ENCODE measurements at regions not wholly inside any gene's neighbourhood (a gene's known extent, or its start where the extent isn't known, plus 50 kb on each side); places are given as distances from the start of the nearest gene placed in this dataset.

DNA sequence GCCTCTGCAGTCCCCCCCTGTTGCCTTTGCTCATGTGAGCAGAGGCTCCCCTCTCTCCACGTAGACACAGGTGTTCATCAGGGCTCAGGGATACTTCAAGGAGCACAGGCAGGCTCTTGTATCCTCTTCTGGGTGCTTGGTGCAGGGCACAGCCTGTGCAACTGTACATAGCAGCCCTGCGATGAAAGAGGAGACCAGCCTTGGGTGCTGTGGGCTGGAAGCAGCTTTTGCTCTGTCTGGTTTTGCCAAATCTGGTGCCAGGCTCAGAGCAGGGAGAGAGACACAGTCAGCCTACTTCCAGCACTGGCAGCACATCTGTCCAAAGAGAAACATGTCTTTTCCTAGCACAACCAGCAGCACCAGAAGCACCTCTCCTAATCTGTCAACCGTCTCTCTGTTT, 132.1 kb downstream of the ETS2 start:
- DNase-seq (ENCODE audit: low spot score, unreplicated experiment), result no peak
- no peaks in the 10 kb centered on the region for H3K9me3 Mint-ChIP-seq (ENCODE audit: low read depth)
- H3K4me3 Mint-ChIP-seq (ENCODE audit: low read depth), result no peak overlapping the region
- peaks cover 10% of the 10 kb centered on the region for H3K27me3 Mint-ChIP-seq
- no peaks in the 10 kb centered on the region for H3K36me3 Mint-ChIP-seq (ENCODE audit: insufficient read depth)
- H3K4me1 Mint-ChIP-seq (ENCODE audit: low read depth), result peaks cover 2% of the 10 kb centered on the region
- TF ChIP-seq, protein P1, sequence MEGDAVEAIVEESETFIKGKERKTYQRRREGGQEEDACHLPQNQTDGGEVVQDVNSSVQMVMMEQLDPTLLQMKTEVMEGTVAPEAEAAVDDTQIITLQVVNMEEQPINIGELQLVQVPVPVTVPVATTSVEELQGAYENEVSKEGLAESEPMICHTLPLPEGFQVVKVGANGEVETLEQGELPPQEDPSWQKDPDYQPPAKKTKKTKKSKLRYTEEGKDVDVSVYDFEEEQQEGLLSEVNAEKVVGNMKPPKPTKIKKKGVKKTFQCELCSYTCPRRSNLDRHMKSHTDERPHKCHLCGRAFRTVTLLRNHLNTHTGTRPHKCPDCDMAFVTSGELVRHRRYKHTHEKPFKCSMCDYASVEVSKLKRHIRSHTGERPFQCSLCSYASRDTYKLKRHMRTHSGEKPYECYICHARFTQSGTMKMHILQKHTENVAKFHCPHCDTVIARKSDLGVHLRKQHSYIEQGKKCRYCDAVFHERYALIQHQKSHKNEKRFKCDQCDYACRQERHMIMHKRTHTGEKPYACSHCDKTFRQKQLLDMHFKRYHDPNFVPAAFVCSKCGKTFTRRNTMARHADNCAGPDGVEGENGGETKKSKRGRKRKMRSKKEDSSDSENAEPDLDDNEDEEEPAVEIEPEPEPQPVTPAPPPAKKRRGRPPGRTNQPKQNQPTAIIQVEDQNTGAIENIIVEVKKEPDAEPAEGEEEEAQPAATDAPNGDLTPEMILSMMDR (IDR thresholded peaks at IDR 0.05; ENCODE audit: unreplicated experiment), result no peak
- H3K27ac Mint-ChIP-seq, result no peak overlapping the region

DNA sequence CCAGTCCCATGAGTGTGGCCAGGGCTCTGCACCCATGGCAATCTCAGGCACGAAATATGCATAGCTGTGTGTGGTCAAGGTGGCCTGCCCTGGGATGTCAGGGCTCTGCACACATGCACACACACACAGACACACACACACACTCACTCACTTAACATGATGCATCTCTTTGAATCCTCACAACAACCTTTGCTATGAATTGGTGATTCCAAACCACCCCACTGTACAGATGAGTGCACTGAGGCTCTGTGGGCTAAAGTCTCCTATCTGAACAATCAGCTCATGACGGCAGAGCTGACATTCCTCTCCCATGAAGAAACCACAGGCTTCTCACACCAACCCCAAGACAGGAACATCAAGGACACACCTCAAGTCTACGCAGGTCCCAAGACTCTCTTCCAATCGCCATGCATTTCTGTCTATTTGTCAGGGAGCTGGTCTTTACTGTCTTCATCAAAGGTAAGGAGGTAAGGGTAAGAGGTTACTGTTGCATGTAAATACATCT, 131.6 kb downstream of the ETS2 start:
- DNase-seq (ENCODE audit: low spot score, unreplicated experiment), result no peak
- TF ChIP-seq, protein P1 (IDR thresholded peaks at IDR 0.05; ENCODE audit: unreplicated experiment), result no peak
- Mint-ChIP-seq H3K9me3 (ENCODE audit: low read depth) (no peaks in the 10 kb centered on the region), H3K27ac (no peak overlapping the region), H3K4me3 (ENCODE audit: low read depth) (no peak overlapping the region), H3K27me3 (peaks cover 10% of the 10 kb centered on the region), H3K36me3 (ENCODE audit: insufficient read depth) (no peaks in the 10 kb centered on the region), H3K4me1 (ENCODE audit: low read depth) (peaks cover 1% of the 10 kb centered on the region)

DNA sequence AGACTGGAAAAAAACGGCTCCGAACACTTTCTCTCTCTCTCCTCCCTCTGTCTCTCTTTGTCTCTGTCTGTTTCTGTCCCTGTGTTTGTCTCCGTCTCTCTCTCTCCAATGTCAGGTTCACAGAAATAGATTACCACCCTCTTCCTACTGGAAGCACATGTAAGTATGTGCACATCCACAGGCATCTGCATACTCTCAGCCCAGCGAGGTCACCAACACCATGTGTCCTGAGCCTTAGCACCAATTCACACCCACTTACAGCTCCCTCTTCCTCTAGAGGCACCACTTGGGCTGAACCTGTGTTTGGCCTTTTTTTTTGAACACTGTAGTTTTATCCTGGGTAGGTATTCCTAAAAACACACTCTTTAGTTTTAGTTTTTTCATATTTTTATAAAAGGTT, 130.5 kb downstream of the ETS2 start:
- H3K27me3 Mint-ChIP-seq, result peaks cover 11% of the 10 kb centered on the region
- H3K4me3 Mint-ChIP-seq (ENCODE audit: low read depth), result no peak overlapping the region
- H3K9me3 Mint-ChIP-seq (ENCODE audit: low read depth), result no peaks in the 10 kb centered on the region
- no peak overlapping the region for H3K27ac Mint-ChIP-seq
- peaks cover under 1% of the 10 kb centered on the region for H3K4me1 Mint-ChIP-seq (ENCODE audit: low read depth)
- no peaks in the 10 kb centered on the region for H3K36me3 Mint-ChIP-seq (ENCODE audit: insufficient read depth)
- TF ChIP-seq, protein P1 (IDR thresholded peaks at IDR 0.05; ENCODE audit: unreplicated experiment), result no peak
- DNase-seq (ENCODE audit: low spot score, unreplicated experiment), result no peak

DNA sequence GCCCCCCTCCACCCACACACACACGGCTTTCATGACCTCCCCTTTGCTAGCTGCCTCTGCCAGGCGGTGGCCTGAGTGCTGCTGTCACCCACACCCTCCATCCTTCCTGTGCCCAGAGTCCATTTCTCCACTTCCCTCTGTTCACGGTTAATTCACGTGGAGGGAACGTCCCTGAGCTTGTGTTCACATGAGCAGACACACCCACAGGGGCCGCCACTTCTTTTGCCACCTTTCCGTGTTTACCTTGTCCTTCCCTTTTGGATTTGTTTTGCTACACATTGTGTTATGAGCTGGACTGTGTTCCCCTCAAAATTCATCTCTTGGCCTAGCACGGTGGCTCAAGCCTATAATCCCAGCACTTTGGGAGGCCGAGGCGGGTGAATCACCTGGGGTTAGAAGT, 128.0 kb downstream of the ETS2 start:
- TF ChIP-seq, protein P1 (IDR thresholded peaks at IDR 0.05; ENCODE audit: unreplicated experiment), result no peak
- peaks cover 6% of the 10 kb centered on the region for H3K4me1 Mint-ChIP-seq (ENCODE audit: low read depth)
- H3K4me3 Mint-ChIP-seq (ENCODE audit: low read depth), result no peak overlapping the region
- H3K36me3 Mint-ChIP-seq (ENCODE audit: insufficient read depth), result no peaks in the 10 kb centered on the region
- DNase-seq (ENCODE audit: low spot score, unreplicated experiment), result no peak
- H3K27me3 Mint-ChIP-seq, result peaks cover 14% of the 10 kb centered on the region
- H3K9me3 Mint-ChIP-seq (ENCODE audit: low read depth), result peaks cover 7% of the 10 kb centered on the region
- H3K27ac Mint-ChIP-seq, result no peak overlapping the region

DNA sequence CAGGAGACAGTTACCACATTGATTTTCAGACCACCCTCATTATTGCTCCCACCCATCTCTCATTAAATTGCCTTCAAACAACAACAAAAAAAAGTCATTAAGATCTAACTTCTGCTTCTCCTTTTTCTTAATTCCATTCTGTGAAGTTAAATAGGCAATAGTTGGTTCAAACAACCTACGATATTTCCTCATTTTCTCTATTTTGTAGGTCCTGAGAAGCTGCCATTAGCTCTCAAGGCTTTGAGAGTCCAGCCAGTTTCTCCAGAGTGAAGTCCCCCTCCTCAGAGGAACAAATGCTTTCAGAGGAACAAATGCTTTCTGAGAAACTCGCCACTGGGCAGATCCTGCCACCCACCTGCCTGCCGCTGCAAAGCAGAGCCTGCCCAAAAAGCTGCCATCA, 125.6 kb downstream of the ETS2 start:
- Mint-ChIP-seq H3K9me3 (ENCODE audit: low read depth) (peaks cover 7% of the 10 kb centered on the region), H3K27ac (no peak overlapping the region), H3K27me3 (peaks cover 12% of the 10 kb centered on the region), H3K4me3 (ENCODE audit: low read depth) (no peak overlapping the region), H3K36me3 (ENCODE audit: insufficient read depth) (no peaks in the 10 kb centered on the region), H3K4me1 (ENCODE audit: low read depth) (peaks cover 6% of the 10 kb centered on the region)
- DNase-seq (ENCODE audit: low spot score, unreplicated experiment), result no peak
- TF ChIP-seq, protein P1 (IDR thresholded peaks at IDR 0.05; ENCODE audit: unreplicated experiment), result no peak

Measured in progenitor cell of endocrine pancreas (in vitro differentiated cells).